Nephron progenitor cell (in vitro differentiated cells): ENCODE measurements at regions not wholly inside any gene's neighbourhood (a gene's known extent, or its start where the extent isn't known, plus 50 kb on each side); places are given as distances from the start of the nearest gene placed in this dataset.

Experiments
- DNase-seq: peaks from one replicate; pipeline ENCODE4 v3.0.0; 2021
- H3K27ac Mint-ChIP-seq: 2 replicates; pipeline ENCODE4 v1.8.0; 2021; ENCODE audit warnings: mild to moderate bottlenecking, moderate library complexity, mixed read lengths
- H3K27me3 Mint-ChIP-seq: 2 replicates; pipeline ENCODE4 v1.8.0; 2021; ENCODE audit warnings: mild to moderate bottlenecking, low read depth, mixed read lengths; ENCODE audit not compliant: poor library complexity
- H3K36me3 Mint-ChIP-seq: 2 replicates; pipeline ENCODE4 v1.8.0; 2021; ENCODE audit warnings: low read depth, mixed read lengths
- H3K4me1 Mint-ChIP-seq: 2 replicates; pipeline ENCODE4 v1.8.0; 2021; ENCODE audit warnings: mixed read lengths
- H3K4me3 Mint-ChIP-seq: 2 replicates; pipeline ENCODE4 v1.8.0; 2021; ENCODE audit warnings: mild to moderate bottlenecking, moderate library complexity, mixed read lengths
- H3K9me3 Mint-ChIP-seq: 2 replicates; pipeline ENCODE4 v1.8.0; 2021; ENCODE audit warnings: mild to moderate bottlenecking, moderate library complexity, mixed read lengths
- CTCF ChIP-seq: fragments of 200-600 bp; sonication (generic); IDR thresholded peaks from 2 replicates; pipeline ENCODE4 v1.5.0; 2021; ENCODE audit warnings: antibody characterized with exemption

- no peaks in the 10 kb centered on the region for H3K27me3 Mint-ChIP-seq
- no peaks in the 10 kb centered on the region for H3K36me3 Mint-ChIP-seq
- no peak overlapping the region for H3K27ac Mint-ChIP-seq
- no peaks in the 10 kb centered on the region for H3K9me3 Mint-ChIP-seq
- H3K4me1 Mint-ChIP-seq = no peaks in the 10 kb centered on the region
- no peak for TF ChIP-seq CTCF
- H3K4me3 Mint-ChIP-seq = no peak overlapping the region
- DNase-seq = no peak
These were observed 90.3 kb upstream of the MOCS2 start for GRCh38 chr5:53199882-53200281.

GRCh38 chr5:53200306-53200705, 90.7 kb upstream of the MOCS2 start:
- H3K9me3 Mint-ChIP-seq = no peaks in the 10 kb centered on the region
- no peak for DNase-seq
- H3K4me3 Mint-ChIP-seq = no peak overlapping the region
- H3K27me3 Mint-ChIP-seq = no peaks in the 10 kb centered on the region
- TF ChIP-seq CTCF = no peak
- H3K36me3 Mint-ChIP-seq = no peaks in the 10 kb centered on the region
- H3K4me1 Mint-ChIP-seq = no peaks in the 10 kb centered on the region
- H3K27ac Mint-ChIP-seq = no peak overlapping the region

- Mint-ChIP-seq H3K36me3 (no peaks in the 10 kb centered on the region), H3K27me3 (peaks cover 2% of the 10 kb centered on the region), H3K4me1 (no peaks in the 10 kb centered on the region), H3K27ac (no peak overlapping the region), H3K4me3 (no peak overlapping the region), H3K9me3 (no peaks in the 10 kb centered on the region)
- DNase-seq = no peak
- no peak for TF ChIP-seq CTCF
These were observed 92.2 kb upstream of the MOCS2 start for GRCh38 chr5:53201746-53202145.

- no peak overlapping the region for H3K4me3 Mint-ChIP-seq
- no peak overlapping the region for H3K27ac Mint-ChIP-seq
- no peaks in the 10 kb centered on the region for H3K36me3 Mint-ChIP-seq
- TF ChIP-seq CTCF = no peak
- no peaks in the 10 kb centered on the region for H3K9me3 Mint-ChIP-seq
- peaks cover 5% of the 10 kb centered on the region for H3K4me1 Mint-ChIP-seq
- H3K27me3 Mint-ChIP-seq = peaks cover 8% of the 10 kb centered on the region
- DNase-seq = no peak
These were observed 97.0 kb upstream of the MOCS2 start for GRCh38 chr5:53206562-53206961.

GRCh38 chr5:53211799-53212198, 102.2 kb upstream of the MOCS2 start:
- TF ChIP-seq CTCF = no peak
- Mint-ChIP-seq H3K4me1 (peaks cover 5% of the 10 kb centered on the region), H3K27ac (no peak overlapping the region), H3K4me3 (no peak overlapping the region), H3K9me3 (peaks cover 21% of the 10 kb centered on the region), H3K27me3 (peaks cover 8% of the 10 kb centered on the region), H3K36me3 (no peaks in the 10 kb centered on the region)
- DNase-seq = no peak

- Mint-ChIP-seq H3K4me1 (peaks cover 6% of the 10 kb centered on the region), H3K4me3 (no peak overlapping the region), H3K27ac (no peak overlapping the region), H3K27me3 (no peaks in the 10 kb centered on the region), H3K36me3 (peaks cover 7% of the 10 kb centered on the region), H3K9me3 (peaks cover 23% of the 10 kb centered on the region)
- no peak for TF ChIP-seq CTCF
- DNase-seq = no peak
These were observed 109.6 kb upstream of the MOCS2 start for GRCh38 chr5:53219174-53219573.
